Omental fat pad (tissue), 3 donors: ENCODE measurements at regions not wholly inside any gene's neighbourhood (a gene's known extent, or its start where the extent isn't known, plus 50 kb on each side); places are given as distances from the start of the nearest gene placed in this dataset.

Source experiments
- ATAC-seq: fragments of 150-250 bp; one replicate; pipeline ENCODE4 v1.9.1; 2016; ENCODE audit warnings: mild to moderate bottlenecking, moderate library complexity; ENCODE audit not compliant: low FRiP score
- DNase-seq: peaks from one replicate; pipeline ENCODE4 v3.0.0-alpha.2; 2019; ENCODE audit warnings: low spot score
- TF ChIP-seq, protein P1 (sequence below), 3 donors: fragments of 450-650 bp; IDR thresholded peaks; one replicate each; pipeline ENCODE4 v1.5.1; 2016 to 2017; ENCODE audit warnings: antibody characterized with exemption in 3 of 3, mild to moderate bottlenecking in 3 of 3, moderate library complexity in 2 of 3

DNA sequence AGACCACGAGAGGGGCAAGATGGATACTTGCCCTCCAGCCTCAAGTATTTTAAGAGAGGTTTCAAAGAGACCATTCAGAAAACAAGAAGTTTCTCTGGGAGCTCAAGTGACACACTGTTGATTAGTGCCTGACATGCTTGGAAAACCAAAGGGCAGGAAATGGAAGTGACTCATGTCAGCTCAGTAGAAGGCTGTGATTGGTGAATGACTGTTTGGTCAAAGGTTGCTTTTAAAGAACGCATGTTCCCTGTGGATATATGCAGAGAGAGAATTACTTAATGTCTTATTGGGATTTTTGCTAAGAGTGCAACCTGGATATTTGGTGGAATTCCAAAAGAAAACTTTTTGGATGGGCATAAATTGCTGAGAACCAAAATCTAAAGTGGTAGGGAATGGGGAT lies 549.9 kb downstream of the XIRP2 start:
- DNase-seq (no peak), ATAC-seq (no peak)
- TF ChIP-seq, protein P1, sequence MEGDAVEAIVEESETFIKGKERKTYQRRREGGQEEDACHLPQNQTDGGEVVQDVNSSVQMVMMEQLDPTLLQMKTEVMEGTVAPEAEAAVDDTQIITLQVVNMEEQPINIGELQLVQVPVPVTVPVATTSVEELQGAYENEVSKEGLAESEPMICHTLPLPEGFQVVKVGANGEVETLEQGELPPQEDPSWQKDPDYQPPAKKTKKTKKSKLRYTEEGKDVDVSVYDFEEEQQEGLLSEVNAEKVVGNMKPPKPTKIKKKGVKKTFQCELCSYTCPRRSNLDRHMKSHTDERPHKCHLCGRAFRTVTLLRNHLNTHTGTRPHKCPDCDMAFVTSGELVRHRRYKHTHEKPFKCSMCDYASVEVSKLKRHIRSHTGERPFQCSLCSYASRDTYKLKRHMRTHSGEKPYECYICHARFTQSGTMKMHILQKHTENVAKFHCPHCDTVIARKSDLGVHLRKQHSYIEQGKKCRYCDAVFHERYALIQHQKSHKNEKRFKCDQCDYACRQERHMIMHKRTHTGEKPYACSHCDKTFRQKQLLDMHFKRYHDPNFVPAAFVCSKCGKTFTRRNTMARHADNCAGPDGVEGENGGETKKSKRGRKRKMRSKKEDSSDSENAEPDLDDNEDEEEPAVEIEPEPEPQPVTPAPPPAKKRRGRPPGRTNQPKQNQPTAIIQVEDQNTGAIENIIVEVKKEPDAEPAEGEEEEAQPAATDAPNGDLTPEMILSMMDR (IDR thresholded peaks at IDR 0.05): no peak

DNA sequence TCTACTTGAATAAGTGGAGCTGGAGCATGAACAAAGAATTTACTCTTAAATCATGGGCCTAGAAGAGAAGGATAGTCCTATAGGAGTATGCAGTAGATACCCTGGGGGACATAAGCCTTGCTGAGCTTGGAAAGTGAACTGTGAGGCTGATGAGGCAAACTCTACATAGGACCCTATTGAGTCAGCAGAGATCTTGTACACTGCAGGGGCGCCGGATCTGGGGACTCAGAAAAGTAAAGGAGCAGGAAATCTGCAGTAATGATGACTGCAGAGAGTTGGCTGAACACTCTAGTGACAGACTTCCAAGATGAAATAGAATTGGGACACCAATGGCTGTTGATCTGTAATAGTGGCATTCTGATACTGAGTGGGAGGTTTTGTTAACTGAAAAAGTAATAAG lies 543.7 kb downstream of the XIRP2 start:
- no peak for DNase-seq
- ATAC-seq: no peak
- TF ChIP-seq, protein P1 (IDR thresholded peaks at IDR 0.05): no peak

DNA sequence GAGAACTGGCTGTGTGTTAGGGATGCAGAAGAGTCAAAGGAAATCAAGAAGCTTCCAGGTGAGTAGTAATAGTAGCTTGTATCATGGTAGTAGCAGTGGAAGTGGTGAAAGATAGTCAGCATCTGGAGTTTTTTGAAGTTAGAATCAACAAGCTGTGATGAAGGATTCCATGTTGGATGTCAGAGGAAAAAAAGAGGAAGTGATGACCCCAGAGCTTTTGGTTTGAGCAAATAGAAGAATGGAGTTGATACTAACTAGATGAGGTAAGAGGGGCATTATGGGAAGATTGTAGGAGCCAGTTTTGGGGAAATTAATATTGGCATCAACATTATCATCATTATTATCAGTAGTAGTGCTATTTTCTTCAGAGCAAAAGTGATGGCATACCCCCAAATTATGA lies 542.2 kb downstream of the XIRP2 start:
- DNase-seq: no peak
- TF ChIP-seq, protein P1 (IDR thresholded peaks at IDR 0.05): no peak

DNA sequence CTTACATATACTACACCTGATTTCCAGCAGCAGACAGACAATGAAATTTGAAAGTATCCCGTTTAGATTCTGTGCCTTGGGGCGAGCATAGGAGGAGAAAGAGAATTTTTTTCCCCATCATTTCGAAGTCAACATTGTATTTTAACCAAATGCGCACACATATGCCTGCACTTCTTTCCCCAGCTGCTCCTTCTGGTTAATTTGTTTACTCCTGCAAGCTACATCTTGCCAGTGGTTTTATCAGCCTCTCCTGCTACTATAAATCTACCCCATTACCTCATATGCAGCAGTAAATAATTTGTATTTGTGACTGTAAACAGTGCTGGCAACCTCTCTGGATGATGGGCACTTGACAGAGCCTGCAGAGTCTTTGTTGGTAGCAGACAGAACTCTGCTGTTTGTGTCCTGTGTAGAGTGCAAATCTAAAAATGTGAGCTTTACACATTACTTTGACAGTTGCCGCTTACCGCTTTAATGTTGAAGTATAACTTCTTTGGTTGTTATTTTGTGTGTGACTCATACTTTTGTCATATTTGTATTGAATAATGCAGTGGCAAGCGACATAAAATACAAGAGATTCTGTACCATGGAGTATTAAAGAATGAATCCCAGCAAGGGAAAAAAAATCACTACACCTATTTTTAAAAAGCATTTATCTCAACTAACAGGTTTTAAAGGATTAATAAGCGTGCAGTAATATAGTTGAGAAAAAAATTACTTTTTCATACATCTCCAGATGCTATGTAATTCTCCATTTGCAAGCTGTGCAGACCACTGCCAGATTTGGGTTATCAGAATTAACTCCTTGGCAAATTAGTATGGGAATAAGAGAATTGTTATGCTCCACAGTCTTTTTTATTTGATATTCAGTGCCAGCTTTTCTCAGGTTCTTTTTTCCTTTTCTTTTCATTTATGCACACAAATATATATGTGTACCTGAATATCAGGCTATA lies 536.8 kb downstream of the XIRP2 start:
- ATAC-seq (no peak), DNase-seq (no peak)
- TF ChIP-seq, protein P1 (IDR thresholded peaks at IDR 0.05): no peak

More for the DNA sequence above, 542.2 kb downstream of the XIRP2 start:
- ATAC-seq: no peak

DNA sequence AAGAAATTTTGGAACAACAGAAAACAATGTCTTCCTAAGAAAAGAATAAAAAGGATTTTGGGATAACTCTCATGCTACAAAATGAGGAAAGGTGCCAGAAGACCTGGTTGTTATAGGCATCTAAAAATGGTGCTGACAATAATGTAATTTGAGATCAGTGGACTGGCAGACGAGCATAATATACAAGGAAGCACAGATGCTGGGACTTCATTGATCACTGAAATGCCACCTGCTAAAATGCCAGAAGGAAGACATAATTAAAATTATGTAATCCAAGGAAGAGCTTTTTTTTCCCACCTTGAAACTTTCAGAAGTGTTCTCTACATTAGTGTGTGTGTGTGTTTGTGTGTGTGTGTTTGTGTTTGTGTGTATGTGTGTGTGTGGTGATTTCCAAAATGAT lies 535.9 kb downstream of the XIRP2 start:
- no peak for ATAC-seq
- TF ChIP-seq, protein P1 (IDR thresholded peaks at IDR 0.05): no peak

DNA sequence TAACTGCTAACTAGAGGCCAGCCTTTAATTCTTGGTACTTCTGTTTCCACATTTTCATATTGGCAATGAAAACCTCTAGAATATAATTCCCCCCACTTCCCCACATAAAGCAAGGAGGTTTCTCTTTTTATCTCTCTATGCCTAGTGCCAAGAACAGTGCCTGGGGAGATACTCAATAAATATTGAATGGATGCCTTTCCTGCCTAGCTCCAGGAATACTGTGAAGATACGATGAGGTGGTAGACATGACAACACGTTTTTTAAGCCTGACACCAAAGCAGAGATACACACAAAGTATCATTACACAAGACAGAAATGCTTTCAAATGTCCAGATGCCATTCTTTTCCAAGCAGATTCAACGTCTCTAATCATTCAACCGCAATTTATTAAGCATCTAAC lies 535.5 kb downstream of the XIRP2 start:
- ATAC-seq (no peak), DNase-seq (no peak)
- TF ChIP-seq, protein P1 (IDR thresholded peaks at IDR 0.05): no peak

More for the DNA sequence above, 535.9 kb downstream of the XIRP2 start:
- DNase-seq: no peak

DNA sequence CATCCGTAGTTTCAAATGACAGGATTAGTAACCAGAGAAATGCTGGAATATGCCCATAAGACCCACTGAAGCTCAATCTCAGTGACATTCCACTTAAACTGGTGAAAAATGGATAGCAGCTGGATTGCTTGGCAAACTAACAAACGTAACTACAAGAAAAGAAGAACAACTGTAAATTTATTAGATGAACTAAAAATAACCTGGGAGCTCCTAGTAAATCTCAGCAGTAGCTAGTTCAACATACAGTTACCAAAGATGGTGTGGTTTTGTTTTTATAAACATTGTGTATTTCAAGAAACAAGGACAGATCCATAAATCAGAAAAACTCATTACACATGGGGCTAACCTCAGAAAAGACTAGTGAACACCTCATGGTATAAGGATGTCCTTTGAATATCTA lies 531.9 kb downstream of the XIRP2 start:
- ATAC-seq: no peak
- TF ChIP-seq, protein P1 (IDR thresholded peaks at IDR 0.05): no peak
- no peak for DNase-seq
